GM18867 (cell line): ENCODE measurements at regions not wholly inside any gene's neighbourhood (a gene's known extent, or its start where the extent isn't known, plus 50 kb on each side); places are given as distances from the start of the nearest gene placed in this dataset.

Source experiments
- ATAC-seq: cut with Tn5 transposase; IDR thresholded peaks from one replicate; pipeline ENCODE4 v1.9.1; 2021; ENCODE audit warnings: mild to moderate bottlenecking, moderate library complexity; ENCODE audit not compliant: unreplicated experiment

GRCh38 chr6:1482381-1483166, 93.2 kb downstream of the FOXF2 start:
- ATAC-seq = peak; percentile 72

DNA sequence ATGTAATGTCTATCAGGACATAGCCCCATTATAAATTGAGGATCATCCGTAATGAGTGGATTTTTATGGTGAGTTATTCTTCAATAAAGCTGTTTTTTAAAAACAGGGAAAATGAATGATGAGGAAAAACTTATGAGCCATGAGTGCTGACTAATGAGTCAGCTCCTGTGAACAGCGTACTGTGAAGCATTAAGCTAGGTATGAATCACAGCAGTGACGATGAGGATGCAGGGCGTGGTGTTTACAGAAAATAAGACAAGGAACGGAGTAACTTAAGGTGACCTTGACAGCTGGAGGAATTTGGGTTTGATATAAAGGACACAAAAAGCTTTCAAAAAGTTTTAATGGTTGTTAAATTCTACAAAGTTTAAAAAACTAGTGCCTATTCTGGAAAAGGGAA, 96.3 kb downstream of the FOXF2 start:
- no peak for ATAC-seq

DNA sequence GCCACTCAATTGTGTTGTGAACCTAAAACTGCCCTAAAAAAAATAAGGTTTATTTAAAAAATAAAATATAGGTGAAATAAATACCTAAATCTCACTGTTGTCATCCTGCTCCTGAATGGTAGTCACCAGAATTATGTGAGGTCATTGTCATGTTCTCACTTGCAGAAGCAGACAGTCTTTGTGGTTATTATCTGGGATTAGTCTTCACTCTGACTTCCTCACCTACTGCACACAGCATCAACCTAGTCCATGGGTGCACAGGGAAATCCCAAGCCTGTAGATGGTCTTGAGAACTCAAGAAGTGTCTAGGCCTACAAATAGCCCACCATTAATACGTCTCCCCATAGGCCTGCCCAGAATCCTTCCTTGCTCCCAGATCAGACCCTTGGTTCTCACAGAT, 97.0 kb downstream of the FOXF2 start:
- ATAC-seq = no peak

DNA sequence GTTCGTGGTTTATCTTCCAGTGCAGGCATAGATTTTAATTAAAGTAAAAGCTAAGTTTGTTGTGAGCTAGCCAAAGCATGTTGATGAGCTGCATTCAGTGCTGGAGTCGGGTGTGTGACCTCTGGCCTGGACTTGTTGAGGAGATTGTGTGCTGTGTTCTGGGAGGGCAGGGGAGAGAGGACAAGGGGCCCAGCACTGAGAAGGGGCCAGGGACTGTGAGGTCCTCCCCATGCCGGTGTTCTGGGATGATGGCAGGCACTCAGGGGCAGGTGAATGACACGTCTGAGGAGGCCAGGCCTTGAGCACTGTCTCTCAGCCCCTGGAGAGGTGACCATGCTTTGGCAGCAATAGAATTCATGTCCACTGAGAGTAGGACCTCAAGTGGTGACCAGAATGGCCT, 97.9 kb downstream of the FOXF2 start:
- no peak for ATAC-seq

DNA sequence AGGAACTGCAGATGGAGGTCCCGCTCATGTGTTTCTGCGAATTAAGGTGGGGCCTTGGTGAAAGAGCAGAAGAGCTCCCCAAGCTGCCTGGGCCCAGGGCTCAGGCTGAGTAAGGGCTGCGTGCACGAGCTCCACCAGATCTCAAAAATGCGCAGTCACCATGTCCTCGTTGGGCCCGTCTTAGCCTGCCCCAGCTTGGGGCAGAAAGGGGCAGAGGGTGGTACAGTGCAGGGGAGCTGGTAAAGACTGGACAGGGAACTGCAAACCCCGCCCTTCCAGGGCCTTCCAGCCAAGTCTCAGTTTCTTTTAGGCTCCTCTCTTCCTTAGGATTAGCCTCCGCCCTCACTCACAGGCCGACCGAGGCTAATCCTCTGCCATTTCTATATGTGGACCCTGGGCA, 101.6 kb downstream of the FOXF2 start:
- ATAC-seq = no peak

DNA sequence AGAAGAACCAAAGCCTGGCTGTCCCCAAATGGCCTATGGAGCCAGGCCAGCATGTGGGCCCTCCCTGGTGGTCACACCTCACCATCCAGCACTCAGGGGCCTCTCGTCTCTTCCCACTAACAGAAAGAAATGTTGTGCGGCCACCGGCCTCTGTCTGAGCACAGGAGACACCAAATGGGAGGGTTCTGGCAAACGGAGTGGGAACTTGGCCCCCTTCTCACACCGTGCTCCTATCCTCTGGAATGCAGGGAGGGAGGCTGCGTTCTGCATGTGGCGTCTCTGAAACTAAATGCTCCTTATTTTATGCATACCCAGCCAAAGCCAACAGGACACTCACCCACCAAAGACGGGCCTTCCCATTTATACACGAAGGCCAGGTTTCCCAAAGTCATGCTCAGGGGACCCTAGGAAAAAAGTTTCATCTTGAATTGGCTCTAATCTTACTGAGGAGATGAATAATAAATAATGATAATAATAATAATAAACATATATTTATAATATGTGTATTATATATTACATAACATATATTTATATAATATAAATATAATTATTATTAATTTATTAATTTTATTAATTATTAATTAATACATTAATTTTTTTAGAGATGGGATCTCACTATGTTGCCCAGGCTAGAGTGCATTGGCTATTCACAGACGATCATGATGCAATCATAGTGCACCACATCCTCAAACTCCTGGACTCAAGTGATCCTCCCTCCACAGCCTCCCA, 102.4 kb downstream of the FOXF2 start:
- no peak for ATAC-seq

- no peak for ATAC-seq
These were observed 105.3 kb downstream of the FOXF2 start for GRCh38 chr6:1494671-1495070.

GRCh38 chr6:1495344-1495743, 106.0 kb downstream of the FOXF2 start:
- no peak for ATAC-seq

DNA sequence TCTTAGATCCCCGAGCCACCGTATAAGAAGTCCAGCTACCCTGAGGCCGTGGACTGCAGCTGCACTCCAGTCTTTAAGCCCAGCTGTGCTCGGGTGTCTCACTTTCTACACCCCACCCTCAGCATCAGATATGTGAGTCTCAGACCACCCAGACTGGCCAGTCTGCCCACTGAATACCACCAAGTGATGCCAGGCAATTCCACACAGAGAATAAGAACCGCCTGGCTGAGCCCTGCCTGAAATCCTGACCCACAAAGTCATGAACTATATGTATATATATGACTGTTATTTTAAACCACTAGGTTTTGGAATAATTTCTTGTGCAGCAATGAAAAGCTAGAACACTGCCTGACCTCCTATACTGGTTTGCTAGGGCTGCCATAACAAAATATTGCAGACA, 106.7 kb downstream of the FOXF2 start:
- ATAC-seq = no peak

DNA sequence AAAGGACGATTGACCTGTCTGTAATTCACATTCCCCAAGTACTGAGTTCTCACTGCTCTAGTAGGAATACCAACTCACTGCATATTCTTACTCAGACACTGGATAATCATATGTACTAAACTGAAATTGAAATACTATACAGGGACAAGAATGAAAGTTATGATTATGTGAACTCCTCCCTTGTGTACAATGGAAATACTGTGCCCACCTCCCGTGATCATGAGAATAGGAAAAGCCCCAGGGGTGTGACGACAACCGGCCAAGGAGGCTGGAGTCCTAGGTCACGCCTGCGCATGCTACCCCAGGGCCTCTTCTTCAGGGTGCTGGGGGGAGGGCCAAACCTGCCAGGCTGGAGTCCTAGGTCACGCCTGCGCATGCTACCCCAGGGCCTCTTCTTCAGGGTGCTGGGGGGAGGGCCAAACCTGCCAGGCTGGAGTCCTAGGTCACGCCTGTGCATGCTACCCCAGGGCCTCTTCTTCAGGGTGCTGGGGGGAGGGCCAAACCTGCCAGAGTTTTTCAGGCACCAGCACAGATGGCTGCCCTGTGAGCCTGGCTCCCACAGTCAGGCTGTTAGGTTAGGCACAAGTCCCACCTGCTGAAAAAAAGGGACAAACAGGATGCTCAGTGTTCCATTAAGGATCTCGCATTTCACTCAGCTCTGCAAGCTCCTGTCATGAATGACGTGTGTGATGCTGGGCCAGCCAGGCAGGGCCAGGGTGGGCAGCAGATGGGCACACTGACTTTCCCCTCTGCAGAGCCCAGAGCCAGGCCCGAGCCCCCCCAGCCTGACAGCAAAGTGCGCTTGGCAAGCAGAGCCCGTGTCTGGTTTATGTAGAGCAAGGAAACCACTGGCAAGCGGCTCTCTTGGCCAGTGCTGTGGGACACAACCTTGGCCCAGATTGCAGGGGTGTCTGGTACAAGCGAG, 107.7 kb downstream of the FOXF2 start:
- ATAC-seq = no peak

DNA sequence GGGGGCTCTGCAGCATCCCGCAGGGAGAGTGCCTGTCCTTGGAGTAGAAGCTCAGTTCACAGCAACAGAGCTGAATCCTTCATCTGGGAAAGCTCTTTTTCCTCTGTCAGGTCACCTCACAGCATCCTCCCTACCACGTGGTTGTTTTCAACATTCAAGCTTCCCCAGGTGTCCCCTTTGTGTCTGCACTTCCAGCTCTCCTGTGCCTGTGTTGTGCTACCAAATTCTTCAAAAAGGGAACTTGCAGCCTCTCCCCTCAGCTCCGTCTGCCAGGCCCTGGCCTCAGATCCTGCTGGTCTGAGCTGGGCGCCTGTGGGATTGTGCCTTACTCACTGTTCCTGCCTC, 108.4 kb downstream of the FOXF2 start:
- ATAC-seq = no peak

DNA sequence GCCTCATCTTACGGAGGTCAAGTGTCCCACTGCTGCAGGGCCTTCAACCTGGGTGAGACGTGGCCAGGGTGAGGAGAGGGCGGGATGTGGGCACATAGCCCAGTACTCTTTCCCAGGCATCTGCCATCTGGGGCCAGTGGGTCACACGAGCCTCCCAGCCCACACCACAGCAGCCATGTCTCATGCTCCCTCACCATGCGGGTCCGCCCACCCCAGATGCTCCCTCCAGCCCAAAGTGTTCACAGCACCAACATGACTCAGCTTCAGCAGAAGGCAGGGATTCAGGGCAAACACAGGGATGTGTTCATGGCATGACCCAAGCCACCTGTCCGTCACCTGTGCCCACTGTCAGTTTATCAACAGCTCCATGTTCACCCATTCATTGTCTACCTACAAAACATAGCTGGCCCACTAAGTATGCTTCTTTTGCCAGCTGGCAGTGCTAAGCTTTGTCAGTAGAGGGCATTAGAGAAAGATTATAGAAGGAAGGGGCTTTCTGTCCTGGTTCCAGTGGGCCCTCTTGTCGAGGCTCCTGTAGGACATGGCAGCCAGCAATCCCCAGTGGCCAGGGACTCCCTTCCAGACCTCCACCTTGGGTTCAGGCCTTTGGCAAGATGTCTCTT, 109.2 kb downstream of the FOXF2 start:
- ATAC-seq = no peak

DNA sequence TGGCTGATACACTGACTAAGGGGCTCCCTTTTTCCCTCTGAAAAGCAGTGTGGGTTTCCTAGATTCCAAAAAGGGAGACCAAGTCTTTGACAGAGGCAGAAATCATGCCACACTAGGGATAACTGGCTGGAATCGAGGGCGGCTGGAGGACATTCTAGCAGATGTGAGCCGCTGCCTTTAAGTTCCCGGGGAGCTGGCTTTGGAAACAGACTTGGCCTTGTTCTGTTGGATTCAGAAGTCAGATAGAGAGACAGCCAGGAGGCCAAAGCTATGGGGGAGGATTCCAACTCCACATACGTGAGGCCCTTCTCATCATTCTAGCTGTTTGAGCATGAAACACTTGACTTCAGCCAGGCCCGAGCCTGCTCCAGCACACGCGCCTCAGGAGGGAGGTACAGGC, 109.9 kb upstream of the FOXC1 start:
- ATAC-seq = no peak

DNA sequence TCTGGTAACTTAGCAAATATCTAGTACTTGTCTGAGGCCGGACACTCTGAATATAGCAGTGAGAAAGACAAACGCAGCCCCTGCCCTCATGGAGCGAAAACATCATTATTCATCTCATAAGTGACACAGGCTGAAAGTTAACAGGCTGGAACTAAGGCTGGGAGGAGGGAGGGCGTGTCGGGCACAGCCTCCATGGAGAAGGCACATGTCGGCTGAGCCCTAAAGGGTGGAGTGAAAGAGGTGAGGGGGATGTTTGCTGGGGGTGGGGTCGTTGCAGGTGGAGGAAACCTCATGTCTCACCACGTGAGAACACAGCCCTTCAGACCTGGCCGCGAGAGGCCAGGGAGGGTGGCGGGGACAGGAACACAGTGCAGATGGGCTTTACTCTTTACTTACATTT, 108.8 kb upstream of the FOXC1 start:
- ATAC-seq = no peak

DNA sequence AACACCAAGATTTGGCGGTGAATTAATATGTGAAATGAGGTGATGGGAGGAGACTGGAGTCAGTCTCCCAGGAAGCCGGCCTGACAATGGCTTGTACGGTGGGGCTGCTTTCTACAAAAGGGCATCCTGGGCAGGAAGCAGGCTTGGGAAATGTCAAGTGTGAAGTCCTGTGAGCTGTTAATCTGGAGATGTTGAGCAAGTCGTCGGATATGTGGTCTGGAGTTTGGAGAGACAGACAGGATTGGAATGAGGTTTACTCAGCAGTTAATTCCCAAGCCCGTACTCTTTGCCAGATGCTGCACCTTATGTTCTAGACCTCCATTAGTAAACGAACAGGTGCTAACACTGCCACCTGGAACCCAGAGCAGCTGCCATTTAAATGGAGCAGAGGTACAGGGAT, 107.7 kb upstream of the FOXC1 start:
- ATAC-seq = no peak

DNA sequence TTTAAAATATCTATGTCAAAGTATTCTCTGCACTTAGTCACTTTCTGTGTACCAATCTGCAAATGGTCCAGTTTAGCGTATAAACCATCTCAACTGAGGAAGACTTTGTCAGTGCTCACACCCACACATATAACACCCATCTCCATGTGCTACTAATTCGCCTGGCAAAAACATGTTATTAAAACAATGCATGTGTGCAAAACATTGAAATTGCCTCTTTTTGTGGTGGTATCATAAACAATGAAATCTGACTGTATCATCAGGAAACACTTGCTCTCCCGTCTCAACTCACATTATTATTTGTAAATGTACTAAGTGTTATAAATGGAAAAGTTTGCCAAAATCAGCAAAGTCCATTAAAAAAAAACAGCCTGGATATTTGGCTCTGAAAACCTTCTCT, 105.9 kb upstream of the FOXC1 start:
- ATAC-seq = no peak

- no peak for ATAC-seq
These were observed 105.2 kb upstream of the FOXC1 start for GRCh38 chr6:1504465-1504864.

- no peak for ATAC-seq
These were observed 102.5 kb upstream of the FOXC1 start for GRCh38 chr6:1507251-1507650.

DNA sequence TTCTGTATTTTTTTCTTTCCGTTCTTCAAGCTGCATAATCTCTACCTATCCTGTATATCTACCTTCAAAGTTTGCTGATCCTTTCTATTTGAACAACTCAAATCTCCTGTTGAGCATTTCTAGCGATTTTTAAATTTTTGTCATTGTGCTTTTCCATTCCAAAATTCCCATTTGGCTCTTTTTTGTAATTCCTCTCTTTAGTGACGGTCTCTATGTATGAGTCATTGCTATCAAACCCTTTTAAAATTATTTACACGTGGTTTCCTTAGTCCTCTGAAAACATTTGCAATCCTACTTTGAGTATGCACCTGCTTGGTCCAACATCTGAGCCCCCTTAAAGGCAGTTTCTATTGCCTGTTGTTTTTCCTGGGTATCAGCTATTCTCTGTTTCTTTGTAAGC, 100.5 kb upstream of the FOXC1 start:
- ATAC-seq = no peak

- no peak for ATAC-seq
These were observed 99.5 kb upstream of the FOXC1 start for GRCh38 chr6:1510239-1510638.

DNA sequence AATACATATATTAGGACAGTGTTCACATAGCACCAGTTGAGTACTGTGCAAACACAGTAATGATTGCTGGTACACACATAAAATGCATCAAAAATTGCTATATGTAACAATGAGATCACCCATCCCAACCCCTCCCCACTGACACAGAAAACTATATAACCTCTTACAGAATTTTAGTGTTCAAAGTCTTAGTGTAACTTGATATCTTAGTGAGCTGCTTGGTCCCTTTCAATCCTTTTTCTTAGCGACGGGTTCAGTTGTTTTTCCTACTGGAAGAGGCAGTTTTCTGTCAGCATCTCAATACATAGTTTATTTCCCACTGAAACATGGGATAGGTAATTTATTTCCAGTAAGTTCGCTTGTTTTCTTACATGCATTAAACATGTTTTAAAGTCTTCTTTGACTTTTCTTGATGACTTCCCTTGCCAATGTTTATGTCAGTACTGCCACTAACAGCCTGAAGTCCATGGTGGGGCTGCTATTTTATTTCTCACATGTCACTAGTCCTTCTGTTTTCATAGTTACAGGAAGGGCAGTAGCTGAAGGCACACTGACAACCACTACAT, 96.4 kb upstream of the FOXC1 start:
- ATAC-seq = no peak
